Central memory CD8-positive, alpha-beta T cell (primary cell): ENCODE measurements at regions not wholly inside any gene's neighbourhood (a gene's known extent, or its start where the extent isn't known, plus 50 kb on each side); places are given as distances from the start of the nearest gene placed in this dataset.
A peak's percentile ranks its signal among the peaks of the same experiment; 100 is the strongest.

Experiments
- ATAC-seq: fragments of 150-1000 bp; cut with Tn5 transposase; replicated peaks from 2 replicates; pipeline ENCODE4 v1.10.0; 2022; ENCODE audit warnings: mild to moderate bottlenecking, moderate FRiP score, moderate number of reproducible peaks; ENCODE audit not compliant: poor library complexity, severe bottlenecking; ENCODE audit errors: extremely low read depth
- DNase-seq, 2 donors: peaks; one replicate each; pipeline ENCODE4 v3.0.0; 2021; ENCODE audit warnings: low spot score in 2 of 2
- H3K27ac Mint-ChIP-seq: one replicate; pipeline ENCODE4 v1.8.0; 2022; ENCODE audit warnings: low read depth, mild to moderate bottlenecking, moderate library complexity, mixed read lengths
- H3K27me3 Mint-ChIP-seq: one replicate; pipeline ENCODE4 v1.8.0; 2022; ENCODE audit warnings: mixed read lengths
- H3K36me3 Mint-ChIP-seq: one replicate; pipeline ENCODE4 v1.8.0; 2022; ENCODE audit warnings: mild to moderate bottlenecking, moderate library complexity, mixed read lengths; ENCODE audit not compliant: insufficient read depth
- H3K4me1 Mint-ChIP-seq: one replicate; pipeline ENCODE4 v1.8.0; 2022; ENCODE audit warnings: mixed read lengths
- H3K4me3 Mint-ChIP-seq: one replicate; pipeline ENCODE4 v1.8.0; 2022; ENCODE audit warnings: mild to moderate bottlenecking, moderate library complexity, mixed read lengths
- H3K9me3 Mint-ChIP-seq: one replicate; pipeline ENCODE4 v1.8.0; 2022; ENCODE audit warnings: mixed read lengths

- H3K4me3 Mint-ChIP-seq: no peak overlapping the region
- no peaks in the 10 kb centered on the region for H3K9me3 Mint-ChIP-seq
- no peak for DNase-seq
These were observed 422.5 kb upstream of the CRIM1 start for GRCh38 chr2:35933031-35933430.

GRCh38 chr2:35932276-35932963 lies 423.2 kb upstream of the CRIM1 start:
- H3K27me3 Mint-ChIP-seq: peaks cover 60% of the 10 kb centered on the region
- no peak for ATAC-seq
- no peak overlapping the region for H3K4me3 Mint-ChIP-seq
- H3K36me3 Mint-ChIP-seq: no peaks in the 10 kb centered on the region
- no peak overlapping the region for H3K27ac Mint-ChIP-seq
- no peaks in the 10 kb centered on the region for H3K9me3 Mint-ChIP-seq
- DNase-seq: no peak
- no peaks in the 10 kb centered on the region for H3K4me1 Mint-ChIP-seq

More at GRCh38 chr2:35933031-35933430, 422.5 kb upstream of the CRIM1 start:
- no peak for ATAC-seq
- H3K36me3 Mint-ChIP-seq: no peaks in the 10 kb centered on the region
- peaks cover 55% of the 10 kb centered on the region for H3K27me3 Mint-ChIP-seq
- no peaks in the 10 kb centered on the region for H3K4me1 Mint-ChIP-seq
- no peak overlapping the region for H3K27ac Mint-ChIP-seq

GRCh38 chr2:35931626-35932025 lies 424.0 kb upstream of the CRIM1 start:
- H3K27ac Mint-ChIP-seq: no peak overlapping the region
- peaks cover 60% of the 10 kb centered on the region for H3K27me3 Mint-ChIP-seq
- ATAC-seq: no peak
- no peaks in the 10 kb centered on the region for H3K9me3 Mint-ChIP-seq
- H3K4me1 Mint-ChIP-seq: no peaks in the 10 kb centered on the region
- DNase-seq: no peak
- H3K36me3 Mint-ChIP-seq: no peaks in the 10 kb centered on the region
- no peak overlapping the region for H3K4me3 Mint-ChIP-seq

GRCh38 chr2:35931115-35931514 lies 424.5 kb upstream of the CRIM1 start:
- Mint-ChIP-seq H3K4me3 (no peak overlapping the region), H3K4me1 (no peaks in the 10 kb centered on the region), H3K9me3 (no peaks in the 10 kb centered on the region), H3K27me3 (peaks cover 59% of the 10 kb centered on the region), H3K27ac (no peak overlapping the region), H3K36me3 (no peaks in the 10 kb centered on the region)
- DNase-seq (no peak), ATAC-seq (no peak)

- ATAC-seq: no peak
- no peak overlapping the region for H3K4me3 Mint-ChIP-seq
These were observed 426.0 kb upstream of the CRIM1 start for GRCh38 chr2:35929551-35929950.

GRCh38 chr2:35920061-35920460 lies 435.5 kb upstream of the CRIM1 start:
- no peak for ATAC-seq
- H3K27ac Mint-ChIP-seq: no peak overlapping the region
- DNase-seq: no peak
- H3K9me3 Mint-ChIP-seq: no peaks in the 10 kb centered on the region
- no peaks in the 10 kb centered on the region for H3K27me3 Mint-ChIP-seq
- no peaks in the 10 kb centered on the region for H3K4me1 Mint-ChIP-seq
- H3K4me3 Mint-ChIP-seq: no peak overlapping the region
- H3K36me3 Mint-ChIP-seq: no peaks in the 10 kb centered on the region

More at GRCh38 chr2:35929551-35929950, 426.0 kb upstream of the CRIM1 start:
- peaks cover 44% of the 10 kb centered on the region for H3K27me3 Mint-ChIP-seq
- H3K4me1 Mint-ChIP-seq: no peaks in the 10 kb centered on the region
- no peaks in the 10 kb centered on the region for H3K36me3 Mint-ChIP-seq
- H3K27ac Mint-ChIP-seq: no peak overlapping the region
- DNase-seq: no peak
- H3K9me3 Mint-ChIP-seq: no peaks in the 10 kb centered on the region

- no peaks in the 10 kb centered on the region for H3K27me3 Mint-ChIP-seq
- no peak overlapping the region for H3K4me3 Mint-ChIP-seq
- no peaks in the 10 kb centered on the region for H3K36me3 Mint-ChIP-seq
- no peaks in the 10 kb centered on the region for H3K4me1 Mint-ChIP-seq
- no peak for DNase-seq
- no peak for ATAC-seq
- H3K9me3 Mint-ChIP-seq: no peaks in the 10 kb centered on the region
- H3K27ac Mint-ChIP-seq: no peak overlapping the region
These were observed 440.3 kb upstream of the CRIM1 start for GRCh38 chr2:35915261-35915660.

- no peaks in the 10 kb centered on the region for H3K27me3 Mint-ChIP-seq
- no peaks in the 10 kb centered on the region for H3K9me3 Mint-ChIP-seq
- DNase-seq (no peak), ATAC-seq (no peak)
- peaks cover 2% of the 10 kb centered on the region for H3K36me3 Mint-ChIP-seq
- H3K4me1 Mint-ChIP-seq: peaks cover 18% of the 10 kb centered on the region
- peak overlapping the region; percentile 80 for H3K27ac Mint-ChIP-seq
- peak overlapping the region; percentile 69 for H3K4me3 Mint-ChIP-seq
These were observed 463.6 kb upstream of the CRIM1 start for GRCh38 chr2:35891936-35892335.

GRCh38 chr2:35891528-35891927 lies 464.1 kb upstream of the CRIM1 start:
- peak overlapping the region; percentile 80 for H3K27ac Mint-ChIP-seq
- H3K4me3 Mint-ChIP-seq: peak overlapping the region; percentile 69

GRCh38 chr2:35887146-35887545 lies 468.4 kb upstream of the CRIM1 start:
- DNase-seq: no peak
- H3K9me3 Mint-ChIP-seq: no peaks in the 10 kb centered on the region
- H3K36me3 Mint-ChIP-seq: no peaks in the 10 kb centered on the region
- H3K27me3 Mint-ChIP-seq: no peaks in the 10 kb centered on the region
- no peak for ATAC-seq
- H3K27ac Mint-ChIP-seq: no peak overlapping the region
- H3K4me3 Mint-ChIP-seq: no peak overlapping the region
- H3K4me1 Mint-ChIP-seq: peaks cover 6% of the 10 kb centered on the region

More at GRCh38 chr2:35891528-35891927, 464.1 kb upstream of the CRIM1 start:
- H3K4me1 Mint-ChIP-seq: peaks cover 18% of the 10 kb centered on the region
- no peaks in the 10 kb centered on the region for H3K9me3 Mint-ChIP-seq
- H3K27me3 Mint-ChIP-seq: no peaks in the 10 kb centered on the region
- H3K36me3 Mint-ChIP-seq: peaks cover 2% of the 10 kb centered on the region
- no peak for DNase-seq
- no peak for ATAC-seq

GRCh38 chr2:35873921-35874320 lies 481.7 kb upstream of the CRIM1 start:
- DNase-seq (no peak), ATAC-seq (no peak)
- Mint-ChIP-seq H3K27ac (no peak overlapping the region), H3K4me1 (no peaks in the 10 kb centered on the region), H3K4me3 (no peak overlapping the region), H3K36me3 (no peaks in the 10 kb centered on the region), H3K27me3 (peaks cover 15% of the 10 kb centered on the region), H3K9me3 (no peaks in the 10 kb centered on the region)

- Mint-ChIP-seq H3K4me1 (no peaks in the 10 kb centered on the region), H3K9me3 (no peaks in the 10 kb centered on the region), H3K36me3 (no peaks in the 10 kb centered on the region), H3K27ac (no peak overlapping the region), H3K4me3 (no peak overlapping the region), H3K27me3 (peaks cover 9% of the 10 kb centered on the region)
- no peak for DNase-seq
- no peak for ATAC-seq
These were observed 483.9 kb upstream of the CRIM1 start for GRCh38 chr2:35871672-35872071.

GRCh38 chr2:35870713-35871112 lies 484.9 kb upstream of the CRIM1 start:
- no peaks in the 10 kb centered on the region for H3K36me3 Mint-ChIP-seq
- H3K9me3 Mint-ChIP-seq: no peaks in the 10 kb centered on the region
- DNase-seq (no peak), ATAC-seq (no peak)
- no peaks in the 10 kb centered on the region for H3K4me1 Mint-ChIP-seq
- no peak overlapping the region for H3K27ac Mint-ChIP-seq
- H3K27me3 Mint-ChIP-seq: peaks cover 9% of the 10 kb centered on the region
- no peak overlapping the region for H3K4me3 Mint-ChIP-seq
